ENCODE measurements at regions not wholly inside any gene's neighbourhood (a gene's known extent, or its start where the extent isn't known, plus 50 kb on each side); places are given as distances from the start of the nearest gene placed in this dataset.

GRCh38 chr17:77364941-77365583 is 224.3 kb downstream of the SEC14L1 start:
- Mint-ChIP-seq H3K4me1 (ENCODE audit: low read depth) (peaks cover 54% of the 10 kb centered on the region), H3K27ac (peak overlapping the region; percentile 7), H3K36me3 (ENCODE audit: low read depth) (no peaks in the 10 kb centered on the region), H3K27me3 (no peaks in the 10 kb centered on the region), H3K9me3 (no peaks in the 10 kb centered on the region), H3K4me3 (no peak overlapping the region)
- no peak for DNase-seq

- Mint-ChIP-seq H3K9me3 (no peaks in the 10 kb centered on the region), H3K27ac (no peak overlapping the region), H3K4me3 (no peak overlapping the region), H3K4me1 (ENCODE audit: low read depth) (peaks cover 54% of the 10 kb centered on the region), H3K36me3 (ENCODE audit: low read depth) (no peaks in the 10 kb centered on the region), H3K27me3 (no peaks in the 10 kb centered on the region)
- no peak for DNase-seq
These were observed 224.9 kb downstream of the SEC14L1 start for GRCh38 chr17:77365584-77366186.

DNA sequence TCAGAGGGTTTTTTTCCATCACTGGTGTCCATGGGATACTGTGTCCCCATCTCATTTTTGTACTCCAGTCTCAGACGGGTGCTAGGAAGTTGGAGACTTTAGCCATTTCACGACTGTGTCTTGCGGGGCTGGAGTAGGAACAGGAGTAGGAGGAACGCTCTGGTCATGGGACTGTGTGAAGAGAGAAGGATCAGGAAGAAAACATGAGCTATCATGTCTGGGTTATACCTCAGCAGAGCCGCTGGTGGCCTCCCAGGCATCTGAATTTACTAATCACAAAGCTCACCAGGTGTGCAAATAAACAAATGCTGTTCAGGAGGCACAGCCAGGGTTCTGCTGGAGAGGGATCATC is 225.4 kb downstream of the SEC14L1 start:
- no peaks in the 10 kb centered on the region for H3K27me3 Mint-ChIP-seq
- H3K4me3 Mint-ChIP-seq, result no peak overlapping the region
- DNase-seq, result no peak
- H3K4me1 Mint-ChIP-seq (ENCODE audit: low read depth), result peaks cover 59% of the 10 kb centered on the region
- no peaks in the 10 kb centered on the region for H3K9me3 Mint-ChIP-seq
- no peaks in the 10 kb centered on the region for H3K36me3 Mint-ChIP-seq (ENCODE audit: low read depth)
- no peak overlapping the region for H3K27ac Mint-ChIP-seq

DNA sequence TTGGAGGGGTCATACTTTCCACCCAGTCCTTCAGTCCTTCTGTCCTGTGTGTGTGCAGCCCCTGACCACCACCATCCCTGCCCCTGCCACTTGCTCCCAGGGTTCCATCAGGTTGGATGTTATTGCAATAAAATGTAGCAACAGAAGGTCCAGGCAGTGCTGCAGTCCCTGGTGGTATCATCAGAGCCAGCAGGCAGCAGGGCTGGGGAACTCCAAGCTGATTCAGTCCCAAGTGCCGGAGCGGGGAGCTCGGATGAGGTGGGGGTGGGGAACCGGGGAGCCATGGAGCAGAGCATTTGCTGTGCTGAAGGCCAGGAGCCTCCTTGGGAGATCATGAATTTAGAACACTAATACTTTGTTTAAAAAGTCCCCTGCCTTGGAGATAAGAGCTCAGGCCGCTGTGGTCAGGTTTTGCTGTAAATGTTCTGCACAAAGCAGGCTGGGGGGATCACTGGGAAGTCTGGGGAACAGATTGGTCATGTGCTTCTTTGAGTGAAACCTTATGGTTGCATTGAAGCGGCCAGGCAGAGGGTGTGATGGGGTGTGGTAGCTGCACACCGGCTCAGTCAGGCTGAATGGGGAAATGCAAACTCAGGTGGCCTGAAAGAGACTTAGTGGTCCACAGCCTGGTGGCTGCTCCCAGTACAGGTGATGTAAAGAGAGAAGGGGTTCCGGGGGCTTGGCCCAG is 225.9 kb downstream of the SEC14L1 start:
- no peaks in the 10 kb centered on the region for H3K27me3 Mint-ChIP-seq
- H3K36me3 Mint-ChIP-seq (ENCODE audit: low read depth), result no peaks in the 10 kb centered on the region
- peaks cover 63% of the 10 kb centered on the region for H3K4me1 Mint-ChIP-seq (ENCODE audit: low read depth)
- no peak for DNase-seq
- no peak overlapping the region for H3K4me3 Mint-ChIP-seq
- peak overlapping the region; percentile 20 for H3K27ac Mint-ChIP-seq
- no peaks in the 10 kb centered on the region for H3K9me3 Mint-ChIP-seq

- H3K36me3 Mint-ChIP-seq (ENCODE audit: low read depth), result peaks cover 2% of the 10 kb centered on the region
- H3K4me1 Mint-ChIP-seq (ENCODE audit: low read depth), result peaks cover 58% of the 10 kb centered on the region
- DNase-seq, result no peak
- no peaks in the 10 kb centered on the region for H3K9me3 Mint-ChIP-seq
- no peak overlapping the region for H3K4me3 Mint-ChIP-seq
- no peaks in the 10 kb centered on the region for H3K27me3 Mint-ChIP-seq
- no peak overlapping the region for H3K27ac Mint-ChIP-seq
These were observed 228.8 kb downstream of the SEC14L1 start for GRCh38 chr17:77369544-77369971.

- Mint-ChIP-seq H3K27ac (no peak overlapping the region), H3K36me3 (ENCODE audit: low read depth) (peaks cover 2% of the 10 kb centered on the region), H3K27me3 (no peaks in the 10 kb centered on the region), H3K4me1 (ENCODE audit: low read depth) (peaks cover 58% of the 10 kb centered on the region), H3K9me3 (no peaks in the 10 kb centered on the region), H3K4me3 (no peak overlapping the region)
- DNase-seq, result no peak
These were observed 229.8 kb downstream of the SEC14L1 start for GRCh38 chr17:77370586-77370985.

DNA sequence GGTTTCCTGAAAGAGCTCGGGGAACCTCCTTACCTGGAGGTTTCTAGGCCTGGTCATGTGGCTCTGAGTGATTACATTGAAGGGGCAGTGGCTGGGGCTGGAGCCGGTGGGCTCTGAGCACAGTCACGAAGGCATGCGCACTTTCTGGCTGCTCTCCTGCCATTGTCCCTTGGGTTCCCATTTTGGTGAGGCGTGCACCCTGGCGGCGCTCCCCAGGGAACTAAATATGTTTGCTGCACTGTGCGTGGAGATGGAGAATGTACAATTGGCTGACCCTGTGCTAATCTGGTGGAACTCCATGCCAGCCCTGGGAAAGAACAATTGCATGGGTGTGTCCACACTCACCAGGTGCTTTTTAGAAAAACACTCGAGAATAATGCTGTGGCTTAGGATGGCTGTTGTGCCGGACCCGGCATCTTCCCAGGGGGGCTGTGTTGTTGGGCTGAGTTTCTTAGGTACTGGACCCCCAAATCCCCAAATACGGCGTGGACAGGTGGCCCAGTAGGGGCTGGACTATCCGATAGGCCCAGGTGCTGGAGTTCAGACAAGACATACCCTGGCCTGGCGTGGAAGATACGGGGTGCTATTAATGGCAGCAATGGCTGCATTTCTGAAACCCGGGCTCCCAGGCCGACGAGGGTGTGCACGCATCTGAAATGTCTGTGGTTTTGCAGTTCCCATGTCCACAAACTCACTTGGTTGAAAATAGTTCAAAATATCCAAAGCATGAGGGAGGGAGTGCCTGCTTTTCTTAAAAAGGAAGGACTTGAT is 230.5 kb downstream of the SEC14L1 start:
- DNase-seq, result no peak
- peaks cover 2% of the 10 kb centered on the region for H3K36me3 Mint-ChIP-seq (ENCODE audit: low read depth)
- no peak overlapping the region for H3K4me3 Mint-ChIP-seq
- H3K4me1 Mint-ChIP-seq (ENCODE audit: low read depth), result peaks cover 58% of the 10 kb centered on the region
- H3K27ac Mint-ChIP-seq, result no peak overlapping the region
- H3K9me3 Mint-ChIP-seq, result no peaks in the 10 kb centered on the region
- no peaks in the 10 kb centered on the region for H3K27me3 Mint-ChIP-seq

GRCh38 chr17:77371888-77372443 is 231.2 kb downstream of the SEC14L1 start:
- Mint-ChIP-seq H3K27ac (peak overlapping the region; percentile 58), H3K27me3 (no peaks in the 10 kb centered on the region), H3K4me3 (peak overlapping the region; percentile 76), H3K9me3 (no peaks in the 10 kb centered on the region), H3K4me1 (ENCODE audit: low read depth) (peaks cover 58% of the 10 kb centered on the region), H3K36me3 (ENCODE audit: low read depth) (peaks cover 2% of the 10 kb centered on the region)
- no peak for DNase-seq

DNA sequence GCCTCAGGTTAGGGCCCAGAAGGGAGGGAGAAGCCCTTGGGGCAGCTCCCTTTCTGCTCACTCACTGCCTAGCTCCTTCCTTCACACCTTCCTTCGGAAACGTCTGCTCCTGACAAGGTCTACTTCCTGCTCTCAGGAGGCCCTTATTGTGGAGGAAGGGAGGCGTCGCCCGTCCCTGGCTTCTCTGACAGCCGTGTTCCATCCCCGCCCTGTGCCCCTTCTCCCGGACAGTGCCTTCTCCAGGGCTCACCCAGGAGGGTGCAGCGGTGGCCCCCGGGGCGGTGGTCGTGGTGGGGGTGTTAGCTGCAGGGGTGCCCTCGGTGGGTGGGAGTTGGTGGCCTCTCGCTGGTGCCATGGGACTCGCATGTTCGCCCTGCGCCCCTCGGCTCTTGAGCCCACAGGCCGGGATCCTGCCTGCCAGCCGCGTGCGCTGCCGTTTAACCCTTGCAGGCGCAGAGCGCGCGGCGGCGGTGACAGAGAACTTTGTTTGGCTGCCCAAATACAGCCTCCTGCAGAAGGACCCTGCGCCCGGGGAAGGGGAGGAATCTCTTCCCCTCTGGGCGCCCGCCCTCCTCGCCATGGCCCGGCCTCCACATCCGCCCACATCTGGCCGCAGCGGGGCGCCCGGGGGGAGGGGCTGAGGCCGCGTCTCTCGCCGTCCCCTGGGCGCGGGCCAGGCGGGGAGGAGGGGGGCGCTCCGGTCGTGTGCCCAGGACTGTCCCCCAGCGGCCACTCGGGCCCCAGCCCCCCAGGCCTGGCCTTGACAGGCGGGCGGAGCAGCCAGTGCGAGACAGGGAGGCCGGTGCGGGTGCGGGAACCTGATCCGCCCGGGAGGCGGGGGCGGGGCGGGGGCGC is 231.9 kb downstream of the SEC14L1 start:
- Mint-ChIP-seq H3K4me1 (ENCODE audit: low read depth) (peaks cover 62% of the 10 kb centered on the region), H3K4me3 (peak overlapping the region; percentile 76), H3K36me3 (ENCODE audit: low read depth) (peaks cover 2% of the 10 kb centered on the region), H3K27ac (peak overlapping the region; percentile 58), H3K27me3 (no peaks in the 10 kb centered on the region), H3K9me3 (no peaks in the 10 kb centered on the region)
- DNase-seq, result peak; percentile 73

DNA sequence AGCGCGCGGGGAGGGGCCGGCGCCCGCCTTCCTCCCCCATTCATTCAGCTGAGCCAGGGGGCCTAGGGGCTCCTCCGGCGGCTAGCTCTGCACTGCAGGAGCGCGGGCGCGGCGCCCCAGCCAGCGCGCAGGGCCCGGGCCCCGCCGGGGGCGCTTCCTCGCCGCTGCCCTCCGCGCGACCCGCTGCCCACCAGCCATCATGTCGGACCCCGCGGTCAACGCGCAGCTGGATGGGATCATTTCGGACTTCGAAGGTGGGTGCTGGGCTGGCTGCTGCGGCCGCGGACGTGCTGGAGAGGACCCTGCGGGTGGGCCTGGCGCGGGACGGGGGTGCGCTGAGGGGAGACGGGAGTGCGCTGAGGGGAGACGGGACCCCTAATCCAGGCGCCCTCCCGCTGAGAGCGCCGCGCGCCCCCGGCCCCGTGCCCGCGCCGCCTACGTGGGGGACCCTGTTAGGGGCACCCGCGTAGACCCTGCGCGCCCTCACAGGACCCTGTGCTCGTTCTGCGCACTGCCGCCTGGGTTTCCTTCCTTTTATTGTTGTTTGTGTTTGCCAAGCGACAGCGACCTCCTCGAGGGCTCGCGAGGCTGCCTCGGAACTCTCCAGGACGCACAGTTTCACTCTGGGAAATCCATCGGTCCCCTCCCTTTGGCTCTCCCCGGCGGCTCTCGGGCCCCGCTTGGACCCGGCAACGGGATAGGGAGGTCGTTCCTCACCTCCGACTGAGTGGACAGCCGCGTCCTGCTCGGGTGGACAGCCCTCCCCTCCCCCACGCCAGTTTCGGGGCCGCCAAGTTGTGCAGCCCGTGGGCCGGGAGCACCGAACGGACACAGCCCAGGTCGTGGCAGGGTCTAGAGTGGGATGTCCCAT is 232.8 kb downstream of the SEC14L1 start:
- Mint-ChIP-seq H3K9me3 (no peaks in the 10 kb centered on the region), H3K27me3 (no peaks in the 10 kb centered on the region), H3K36me3 (ENCODE audit: low read depth) (peaks cover 2% of the 10 kb centered on the region), H3K4me3 (peak overlapping the region; percentile 92), H3K4me1 (ENCODE audit: low read depth) (peaks cover 71% of the 10 kb centered on the region), H3K27ac (peak overlapping the region; percentile 91)
- peak; percentile 62 for DNase-seq

GRCh38 chr17:77374170-77374936 is 233.6 kb downstream of the SEC14L1 start:
- peak overlapping the region; percentile 91 for H3K27ac Mint-ChIP-seq
- peak overlapping the region; percentile 92 for H3K4me3 Mint-ChIP-seq
- no peaks in the 10 kb centered on the region for H3K27me3 Mint-ChIP-seq
- peaks cover 2% of the 10 kb centered on the region for H3K36me3 Mint-ChIP-seq (ENCODE audit: low read depth)
- peak; percentile 80 for DNase-seq
- H3K4me1 Mint-ChIP-seq (ENCODE audit: low read depth), result peaks cover 73% of the 10 kb centered on the region
- H3K9me3 Mint-ChIP-seq, result no peaks in the 10 kb centered on the region

DNA sequence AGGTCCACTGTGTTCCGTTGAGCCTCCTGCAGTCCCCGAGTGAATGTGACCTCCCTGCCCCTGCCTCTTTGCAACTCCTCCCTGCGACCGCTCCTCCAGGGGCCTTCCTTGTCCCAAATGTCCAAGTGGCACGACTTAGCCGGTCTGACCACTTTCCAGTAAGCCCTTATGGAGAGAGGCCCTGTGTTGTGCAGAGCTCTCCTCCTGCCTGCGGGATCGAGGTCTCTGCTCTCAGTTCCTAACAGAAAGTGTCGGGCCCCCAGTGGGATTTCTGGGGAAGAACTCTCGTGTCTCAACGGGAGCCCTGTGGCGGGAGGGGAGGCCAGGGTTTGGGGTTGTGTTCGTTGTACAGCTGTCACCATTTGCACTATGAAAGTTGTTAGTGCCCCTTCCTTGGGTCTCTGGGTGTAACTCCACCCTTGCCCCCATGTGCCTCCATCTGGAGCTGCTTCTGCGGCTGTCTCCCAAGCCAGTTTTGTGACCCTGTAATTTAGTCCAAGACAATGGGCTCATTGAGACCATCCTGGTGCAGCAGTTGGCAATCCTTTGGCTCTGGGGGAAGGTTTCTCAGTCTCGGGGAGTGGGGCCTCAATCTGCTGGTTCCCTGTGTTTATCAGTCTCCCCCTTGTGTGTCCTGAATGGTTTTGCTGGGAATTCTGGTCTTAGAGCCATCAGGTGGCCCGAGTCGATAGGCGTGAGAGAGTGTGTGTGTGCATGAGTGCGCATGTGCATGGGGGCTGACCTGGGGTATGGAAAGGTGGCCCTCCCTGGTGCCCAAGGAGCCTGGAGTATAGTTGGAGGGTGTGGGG is 234.5 kb downstream of the SEC14L1 start:
- H3K27ac Mint-ChIP-seq, result peak overlapping the region; percentile 91
- H3K9me3 Mint-ChIP-seq, result no peaks in the 10 kb centered on the region
- peaks cover 81% of the 10 kb centered on the region for H3K4me1 Mint-ChIP-seq (ENCODE audit: low read depth)
- no peaks in the 10 kb centered on the region for H3K27me3 Mint-ChIP-seq
- peak overlapping the region; percentile 92 for H3K4me3 Mint-ChIP-seq
- H3K36me3 Mint-ChIP-seq (ENCODE audit: low read depth), result peaks cover 2% of the 10 kb centered on the region
- DNase-seq, result peak; percentile 54

Data from activated T-cell treated with anti-CD3 and anti-CD28 coated beads, Interleukin-2, amount 50 U/mL, for 24 hours (primary cell).